ENCODE measurements at regions not wholly inside any gene's neighbourhood (a gene's known extent, or its start where the extent isn't known, plus 50 kb on each side); places are given as distances from the start of the nearest gene placed in this dataset.
"Not testable (repeated sequence)": the region's sequence is repeated elsewhere in the genome, so short reads cannot be mapped to it uniquely, and the experiment has no call there.

DNA sequence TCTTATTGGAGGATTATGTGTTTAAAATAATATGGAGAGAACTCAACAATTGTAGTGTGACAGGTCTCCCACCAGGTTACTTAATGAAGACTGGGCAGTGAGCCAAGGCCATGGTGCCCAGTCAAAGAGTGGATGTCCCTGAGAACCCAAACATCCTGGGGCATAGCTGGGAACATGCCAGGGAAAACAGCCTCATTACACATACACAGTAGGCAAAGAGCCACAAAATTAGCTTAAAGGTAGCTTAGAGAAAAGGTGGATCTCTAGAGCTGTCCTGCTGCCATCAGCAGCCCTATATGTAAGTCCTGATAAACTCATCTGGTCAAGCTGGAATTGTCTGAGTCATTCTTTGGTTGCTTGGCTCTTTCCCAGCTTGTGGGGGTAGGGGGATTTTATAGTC, 287.8 kb downstream of the PHF14 start:
- no peak for DNase-seq
- intact Hi-C loops (cut with DNase I) = no loop called here

GRCh38 chr7:11266101-11266500, 292.4 kb downstream of the PHF14 start:
- DNase-seq (no peak), ATAC-seq (no peak)
- TF ChIP-seq CTCF (IDR thresholded peaks at IDR 0.05) = no peak
- H3K27ac ChIP-seq = no peak overlapping the region
- H3K36me3 ChIP-seq = no peaks in the 10 kb centered on the region
- H3K27me3 ChIP-seq (ENCODE audit: low read depth) = no peaks in the 10 kb centered on the region
- intact Hi-C loops (cut with DNase I) = no loop called here
- H3K4me1 ChIP-seq = no peaks in the 10 kb centered on the region
- H3K9me3 ChIP-seq = no peaks in the 10 kb centered on the region
- no peak overlapping the region for H3K4me3 ChIP-seq

More for the DNA sequence above, 287.8 kb downstream of the PHF14 start:
- H3K27me3 ChIP-seq (ENCODE audit: low read depth) = no peaks in the 10 kb centered on the region
- H3K4me3 ChIP-seq = no peak overlapping the region
- H3K27ac ChIP-seq = no peak overlapping the region
- no peaks in the 10 kb centered on the region for H3K4me1 ChIP-seq
- H3K36me3 ChIP-seq = no peaks in the 10 kb centered on the region
- ATAC-seq = no peak
- H3K9me3 ChIP-seq = no peaks in the 10 kb centered on the region
- TF ChIP-seq CTCF (IDR thresholded peaks at IDR 0.05) = no peak

GRCh38 chr7:11272352-11272751, 298.7 kb downstream of the PHF14 start:
- no peak for DNase-seq
- no peak for TF ChIP-seq CTCF (IDR thresholded peaks at IDR 0.05)
- H3K4me3 ChIP-seq = no peak overlapping the region

GRCh38 chr7:11274074-11274473, 300.4 kb downstream of the PHF14 start:
- Histone ChIP-seq H3K27ac (no peak overlapping the region), H3K36me3 (no peaks in the 10 kb centered on the region), H3K27me3 (ENCODE audit: low read depth) (no peaks in the 10 kb centered on the region), H3K4me3 (no peak overlapping the region), H3K4me1 (no peaks in the 10 kb centered on the region), H3K9me3 (no peaks in the 10 kb centered on the region)
- ATAC-seq = no peak
- TF ChIP-seq CTCF (IDR thresholded peaks at IDR 0.05) = no peak
- intact Hi-C loops (cut with DNase I) = no loop called here
- no peak for DNase-seq

More at GRCh38 chr7:11272352-11272751, 298.7 kb downstream of the PHF14 start:
- intact Hi-C loops (cut with DNase I) = no loop called here
- Histone ChIP-seq H3K4me1 (no peaks in the 10 kb centered on the region), H3K27me3 (ENCODE audit: low read depth) (no peaks in the 10 kb centered on the region), H3K27ac (no peak overlapping the region), H3K9me3 (no peaks in the 10 kb centered on the region), H3K36me3 (no peaks in the 10 kb centered on the region)
- no peak for ATAC-seq

DNA sequence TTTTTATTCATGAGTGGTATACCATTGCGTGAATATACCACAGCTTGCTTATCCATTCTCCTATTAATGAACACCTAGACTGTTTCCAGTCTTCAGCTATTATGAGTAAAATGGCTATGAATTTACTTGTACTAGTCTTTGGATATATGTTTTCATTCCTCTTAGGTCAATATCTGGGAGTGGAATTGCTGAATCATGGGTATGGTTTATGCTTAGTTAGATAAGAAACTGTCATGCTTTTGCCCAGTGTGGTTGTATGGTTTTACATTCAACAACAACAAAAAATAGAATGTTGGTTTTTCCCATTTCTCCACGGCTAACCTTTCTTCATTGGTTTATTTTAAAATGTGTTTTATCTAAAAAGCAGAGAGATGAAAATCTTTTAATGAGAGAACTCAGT, 308.3 kb downstream of the PHF14 start:
- Histone ChIP-seq H3K9me3 (no peaks in the 10 kb centered on the region), H3K27me3 (ENCODE audit: low read depth) (no peaks in the 10 kb centered on the region), H3K4me3 (no peak overlapping the region), H3K4me1 (no peaks in the 10 kb centered on the region), H3K36me3 (no peaks in the 10 kb centered on the region), H3K27ac (no peak overlapping the region)
- TF ChIP-seq CTCF (IDR thresholded peaks at IDR 0.05) = no peak
- ATAC-seq (no peak), DNase-seq (no peak)
- intact Hi-C loops (cut with DNase I) = no loop called here

DNA sequence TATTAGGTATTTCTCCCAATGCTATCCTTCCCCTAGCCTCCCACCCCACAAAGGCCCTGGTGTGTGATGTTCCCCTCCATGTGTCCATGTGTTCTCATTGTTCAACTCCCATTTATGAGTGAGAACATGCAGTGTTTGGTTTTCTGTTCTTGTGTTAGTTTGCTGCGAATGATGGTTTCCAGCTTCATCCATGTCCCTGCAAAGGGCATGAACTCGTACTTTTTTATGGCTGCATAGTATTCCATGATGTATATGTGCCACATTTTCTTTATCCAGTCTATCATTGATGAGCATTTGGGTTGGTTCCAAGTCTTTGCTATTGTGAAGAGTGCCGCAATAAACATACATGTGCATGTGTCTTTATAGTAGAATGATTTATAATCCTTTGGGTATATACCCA, 309.9 kb downstream of the PHF14 start:
- DNase-seq; H3K9me3 ChIP-seq; H3K27me3 ChIP-seq (ENCODE audit: low read depth); ATAC-seq; H3K36me3 ChIP-seq; H3K4me1 ChIP-seq; H3K4me3 ChIP-seq; intact Hi-C loops (cut with DNase I); H3K27ac ChIP-seq: not testable (repeated sequence)

Measured in lower lobe of right lung (tissue), 2 donors.